GM12878 (cell line): ENCODE measurements at regions not wholly inside any gene's neighbourhood (a gene's known extent, or its start where the extent isn't known, plus 50 kb on each side); places are given as distances from the start of the nearest gene placed in this dataset.
A peak's percentile ranks its signal among the peaks of the same experiment; 100 is the strongest.

ENCODE experiments used
- ATF7 ChIP-seq: fragments of 450-650 bp; IDR thresholded peaks from 2 replicates; pipeline ENCODE4 v1.6.1; 2016; ENCODE audit warnings: low read depth, mild to moderate bottlenecking
- BACH1 ChIP-seq: fragments of 450-650 bp; IDR thresholded peaks from 2 replicates; pipeline ENCODE4 v1.6.1; 2017; ENCODE audit warnings: mild to moderate bottlenecking, borderline replicate concordance
- BCL3 ChIP-seq: IDR thresholded peaks from 2 replicates; pipeline ENCODE4 v1.6.1; 2011; ENCODE audit warnings: borderline replicate concordance, low read depth, mild to moderate bottlenecking, moderate library complexity, low read length; ENCODE audit not compliant: insufficient read depth, poor library complexity, severe bottlenecking
- CHD1 ChIP-seq: IDR thresholded peaks from 2 replicates; pipeline ENCODE4 v1.6.1; 2012; ENCODE audit warnings: low read depth, low read length, improper control_type of control experiment
- CREM ChIP-seq: IDR thresholded peaks from 2 replicates; pipeline ENCODE4 v1.6.1; 2014; ENCODE audit warnings: antibody characterized with exemption, low read depth
- CTCF ChIP-seq, 3 experiments: IDR thresholded peaks in 2 of 3; conservative IDR thresholded peaks in 1 of 3; 2 replicates each; pipeline ENCODE4 v1.5.1; 2011; ENCODE audit warnings: low read depth in 3 of 3, low read length in 3 of 3, mild to moderate bottlenecking in 3 of 3, control low read depth in 2 of 3, moderate library complexity in 2 of 3, inconsistent platforms in 1 of 3, mixed read lengths in 1 of 3; ENCODE audit not compliant: control insufficient read depth in 2 of 3, insufficient read depth in 1 of 3; ENCODE audit errors: extremely low read depth in 1 of 3
- DPF2 ChIP-seq: fragments of 450-650 bp; IDR thresholded peaks from 2 replicates; pipeline ENCODE4 v1.6.1; 2017; ENCODE audit warnings: mild to moderate bottlenecking
- EGR1 ChIP-seq, 2 experiments: IDR thresholded peaks; 1 replicate in 1 of 2; 2 replicates in 1 of 2; pipeline ENCODE4 v1.6.1; 2011 to 2012; ENCODE audit warnings: low read depth in 2 of 2, low read length in 2 of 2, borderline replicate concordance in 1 of 2, mild to moderate bottlenecking in 1 of 2, moderate library complexity in 1 of 2
- ESRRA ChIP-seq: IDR thresholded peaks from 2 replicates; pipeline ENCODE4 v1.6.1; 2012; ENCODE audit warnings: mild to moderate bottlenecking, low read length, improper control_type of control experiment
- FOXK2 ChIP-seq: fragments of 450-650 bp; IDR thresholded peaks from 2 replicates; pipeline ENCODE4 v1.6.1; 2017; ENCODE audit warnings: mild to moderate bottlenecking, moderate library complexity
- MXI1 ChIP-seq: fragments of 150-350 bp; IDR thresholded peaks from 2 replicates; pipeline ENCODE4 v1.6.1; 2011; ENCODE audit warnings: low read depth, mild to moderate bottlenecking, inconsistent platforms, low read length, improper control_type of control experiment
- NFYB ChIP-seq: IDR thresholded peaks from 2 replicates; pipeline ENCODE4 v1.6.1; 2011; ENCODE audit warnings: low read depth, mild to moderate bottlenecking, low read length, improper control_type of control experiment, moderate library complexity; ENCODE audit not compliant: insufficient read depth
- POLR2AphosphoS5 ChIP-seq: IDR thresholded peaks from 2 replicates; pipeline ENCODE4 v1.6.1; 2011; ENCODE audit warnings: mild to moderate bottlenecking, low read length, inconsistent platforms
- RAD21 ChIP-seq: IDR thresholded peaks from 2 replicates; pipeline ENCODE4 v1.6.1; 2011; ENCODE audit warnings: mild to moderate bottlenecking, low read depth, low read length, moderate library complexity; ENCODE audit not compliant: insufficient read depth
- RUNX3 ChIP-seq: IDR thresholded peaks from 2 replicates; pipeline ENCODE4 v1.6.1; 2012; ENCODE audit warnings: low read length, inconsistent platforms
- SKIL ChIP-seq: fragments of 450-650 bp; IDR thresholded peaks from 2 replicates; pipeline ENCODE4 v1.6.1; 2017; ENCODE audit warnings: mild to moderate bottlenecking, low read depth, inconsistent platforms; ENCODE audit not compliant: poor library complexity, severe bottlenecking
- SMARCA5 ChIP-seq: fragments of 450-650 bp; IDR thresholded peaks from 2 replicates; pipeline ENCODE4 v1.6.1; 2017; ENCODE audit warnings: mild to moderate bottlenecking
- SP1 ChIP-seq: IDR thresholded peaks from one replicate; pipeline ENCODE4 v1.6.1; 2011; ENCODE audit warnings: low read depth, low read length
- SUZ12 ChIP-seq: fragments of 200-600 bp; sonication (generic); IDR thresholded peaks from one replicate; pipeline ENCODE4 v1.6.1; 2018; ENCODE audit warnings: antibody characterized with exemption, mild to moderate bottlenecking; ENCODE audit not compliant: unreplicated experiment
- TCF12 ChIP-seq: IDR thresholded peaks from 2 replicates; pipeline ENCODE4 v1.6.1; 2011; ENCODE audit warnings: low read depth, mild to moderate bottlenecking, low read length
- ZBTB33 ChIP-seq: fragments of 450-650 bp; IDR thresholded peaks from 2 replicates; pipeline ENCODE4 v1.6.1; 2017; ENCODE audit warnings: mild to moderate bottlenecking
- ZZZ3 ChIP-seq: IDR thresholded peaks from 2 replicates; pipeline ENCODE4 v1.6.1; 2011; ENCODE audit warnings: low read depth; ENCODE audit not compliant: control insufficient read depth, insufficient read length

- TF ChIP-seq BCL3 (no peak), ESRRA (no peak), FOXK2 (no peak), ZBTB33 (no peak), CHD1 (no peak), MXI1 (peak; percentile 26; the same call in 1 of the 2 replicates), ATF7 (no peak), TCF12 (0 out of 2 replicates have a peak, but pooled peaks have one; percentile 57), SP1 (no peak), CREM (no peak), RUNX3 (no peak), NFYB (no peak), DPF2 (no peak), SUZ12 (no peak), BACH1 (no peak), RAD21 (no peak), EGR1 (IDR thresholded peaks at IDR 0.05; ENCODE audit: borderline replicate concordance in 1 of 2, low read depth in 2 of 2, low read length in 2 of 2) (peak in 1 of 2 experiments; percentile 55; a peak in 1 of 3 replicates), SKIL (peak; percentile 40), CTCF (IDR thresholded peaks at IDR 0.05 in 2 of 3, conservative IDR thresholded peaks at IDR 0.05 in 1 of 3; ENCODE audit: control insufficient read depth in 2 of 3, extremely low read depth in 1 of 3, insufficient read depth in 1 of 3, low read depth in 3 of 3, low read length in 3 of 3) (no peak), ZZZ3 (no peak), SMARCA5 (no peak), POLR2AphosphoS5 (peak; percentile 69)
- TF ChIP-seq, all 136 proteins: peak for 18
Observed at GRCh38 chr9:94166976-94167346, 82.7 kb downstream of the PTPDC1 start (continued).
